ENCODE measurements at regions not wholly inside any gene's neighbourhood (a gene's known extent, or its start where the extent isn't known, plus 50 kb on each side); places are given as distances from the start of the nearest gene placed in this dataset.
A peak's percentile ranks its signal among the peaks of the same experiment; 100 is the strongest.

DNA sequence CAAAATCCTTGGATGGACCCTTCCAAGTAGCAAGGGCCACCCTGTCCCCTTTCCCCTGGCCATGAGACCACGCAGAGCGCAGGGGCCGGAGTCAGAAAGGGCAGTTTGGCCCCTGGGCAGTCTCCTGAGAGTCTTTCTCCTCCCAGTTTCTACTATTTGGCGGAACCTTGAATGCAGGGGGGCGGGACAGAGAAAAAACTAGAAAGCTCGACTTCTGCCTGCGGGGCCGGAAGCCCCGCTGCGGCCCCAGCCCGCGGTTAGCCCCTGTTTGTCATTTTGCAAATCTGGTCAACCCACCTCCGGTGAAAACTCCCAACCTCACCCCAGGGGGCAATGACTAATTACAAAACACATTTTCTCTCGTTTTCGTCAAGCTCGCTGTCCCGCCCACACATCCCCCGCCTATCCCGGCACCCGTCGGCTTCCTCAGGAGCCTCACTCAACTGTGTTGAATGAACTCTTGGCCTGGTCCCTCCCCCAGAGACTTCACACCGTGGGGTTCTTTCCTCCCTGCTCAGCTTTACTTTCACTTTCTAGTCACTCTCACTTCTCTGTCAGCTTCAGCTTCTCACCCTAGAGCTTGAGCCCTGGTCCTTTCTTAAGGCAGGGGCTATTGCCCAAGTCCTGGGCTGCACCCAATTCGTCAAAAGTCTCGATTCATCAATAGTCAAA lies 66.7 kb downstream of the IRF2BPL start (continued):
- TF ChIP-seq, protein P1, sequence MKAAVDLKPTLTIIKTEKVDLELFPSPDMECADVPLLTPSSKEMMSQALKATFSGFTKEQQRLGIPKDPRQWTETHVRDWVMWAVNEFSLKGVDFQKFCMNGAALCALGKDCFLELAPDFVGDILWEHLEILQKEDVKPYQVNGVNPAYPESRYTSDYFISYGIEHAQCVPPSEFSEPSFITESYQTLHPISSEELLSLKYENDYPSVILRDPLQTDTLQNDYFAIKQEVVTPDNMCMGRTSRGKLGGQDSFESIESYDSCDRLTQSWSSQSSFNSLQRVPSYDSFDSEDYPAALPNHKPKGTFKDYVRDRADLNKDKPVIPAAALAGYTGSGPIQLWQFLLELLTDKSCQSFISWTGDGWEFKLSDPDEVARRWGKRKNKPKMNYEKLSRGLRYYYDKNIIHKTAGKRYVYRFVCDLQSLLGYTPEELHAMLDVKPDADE (IDR thresholded peaks at IDR 0.05): no peak; the same call in 1 of the 2 replicates
- TF ChIP-seq, protein P2, sequence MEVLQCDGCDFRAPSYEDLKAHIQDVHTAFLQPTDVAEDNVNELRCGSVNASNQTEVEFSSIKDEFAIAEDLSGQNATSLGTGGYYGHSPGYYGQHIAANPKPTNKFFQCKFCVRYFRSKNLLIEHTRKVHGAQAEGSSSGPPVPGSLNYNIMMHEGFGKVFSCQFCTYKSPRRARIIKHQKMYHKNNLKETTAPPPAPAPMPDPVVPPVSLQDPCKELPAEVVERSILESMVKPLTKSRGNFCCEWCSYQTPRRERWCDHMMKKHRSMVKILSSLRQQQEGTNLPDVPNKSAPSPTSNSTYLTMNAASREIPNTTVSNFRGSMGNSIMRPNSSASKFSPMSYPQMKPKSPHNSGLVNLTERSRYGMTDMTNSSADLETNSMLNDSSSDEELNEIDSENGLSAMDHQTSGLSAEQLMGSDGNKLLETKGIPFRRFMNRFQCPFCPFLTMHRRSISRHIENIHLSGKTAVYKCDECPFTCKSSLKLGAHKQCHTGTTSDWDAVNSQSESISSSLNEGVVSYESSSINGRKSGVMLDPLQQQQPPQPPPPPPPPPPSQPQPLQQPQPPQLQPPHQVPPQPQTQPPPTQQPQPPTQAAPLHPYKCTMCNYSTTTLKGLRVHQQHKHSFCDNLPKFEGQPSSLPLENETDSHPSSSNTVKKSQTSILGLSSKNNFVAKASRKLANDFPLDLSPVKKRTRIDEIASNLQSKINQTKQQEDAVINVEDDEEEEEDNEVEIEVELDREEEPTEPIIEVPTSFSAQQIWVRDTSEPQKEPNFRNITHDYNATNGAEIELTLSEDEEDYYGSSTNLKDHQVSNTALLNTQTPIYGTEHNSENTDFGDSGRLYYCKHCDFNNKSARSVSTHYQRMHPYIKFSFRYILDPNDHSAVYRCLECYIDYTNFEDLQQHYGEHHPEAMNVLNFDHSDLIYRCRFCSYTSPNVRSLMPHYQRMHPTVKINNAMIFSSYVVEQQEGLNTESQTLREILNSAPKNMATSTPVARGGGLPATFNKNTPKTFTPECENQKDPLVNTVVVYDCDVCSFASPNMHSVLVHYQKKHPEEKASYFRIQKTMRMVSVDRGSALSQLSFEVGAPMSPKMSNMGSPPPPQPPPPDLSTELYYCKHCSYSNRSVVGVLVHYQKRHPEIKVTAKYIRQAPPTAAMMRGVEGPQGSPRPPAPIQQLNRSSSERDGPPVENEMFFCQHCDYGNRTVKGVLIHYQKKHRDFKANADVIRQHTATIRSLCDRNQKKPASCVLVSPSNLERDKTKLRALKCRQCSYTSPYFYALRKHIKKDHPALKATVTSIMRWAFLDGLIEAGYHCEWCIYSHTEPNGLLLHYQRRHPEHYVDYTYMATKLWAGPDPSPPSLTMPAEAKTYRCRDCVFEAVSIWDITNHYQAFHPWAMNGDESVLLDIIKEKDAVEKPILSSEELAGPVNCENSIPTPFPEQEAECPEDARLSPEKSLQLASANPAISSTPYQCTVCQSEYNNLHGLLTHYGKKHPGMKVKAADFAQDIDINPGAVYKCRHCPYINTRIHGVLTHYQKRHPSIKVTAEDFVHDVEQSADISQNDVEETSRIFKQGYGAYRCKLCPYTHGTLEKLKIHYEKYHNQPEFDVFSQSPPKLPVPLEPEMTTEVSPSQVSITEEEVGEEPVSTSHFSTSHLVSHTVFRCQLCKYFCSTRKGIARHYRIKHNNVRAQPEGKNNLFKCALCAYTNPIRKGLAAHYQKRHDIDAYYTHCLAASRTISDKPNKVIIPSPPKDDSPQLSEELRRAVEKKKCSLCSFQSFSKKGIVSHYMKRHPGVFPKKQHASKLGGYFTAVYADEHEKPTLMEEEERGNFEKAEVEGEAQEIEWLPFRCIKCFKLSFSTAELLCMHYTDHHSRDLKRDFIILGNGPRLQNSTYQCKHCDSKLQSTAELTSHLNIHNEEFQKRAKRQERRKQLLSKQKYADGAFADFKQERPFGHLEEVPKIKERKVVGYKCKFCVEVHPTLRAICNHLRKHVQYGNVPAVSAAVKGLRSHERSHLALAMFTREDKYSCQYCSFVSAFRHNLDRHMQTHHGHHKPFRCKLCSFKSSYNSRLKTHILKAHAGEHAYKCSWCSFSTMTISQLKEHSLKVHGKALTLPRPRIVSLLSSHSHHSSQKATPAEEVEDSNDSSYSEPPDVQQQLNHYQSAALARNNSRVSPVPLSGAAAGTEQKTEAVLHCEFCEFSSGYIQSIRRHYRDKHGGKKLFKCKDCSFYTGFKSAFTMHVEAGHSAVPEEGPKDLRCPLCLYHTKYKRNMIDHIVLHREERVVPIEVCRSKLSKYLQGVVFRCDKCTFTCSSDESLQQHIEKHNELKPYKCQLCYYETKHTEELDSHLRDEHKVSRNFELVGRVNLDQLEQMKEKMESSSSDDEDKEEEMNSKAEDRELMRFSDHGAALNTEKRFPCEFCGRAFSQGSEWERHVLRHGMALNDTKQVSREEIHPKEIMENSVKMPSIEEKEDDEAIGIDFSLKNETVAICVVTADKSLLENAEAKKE (CRISPR knock-in tag; IDR thresholded peaks at IDR 0.05): no peak

GRCh38 chr14:76958980-76959710 lies 69.4 kb downstream of the IRF2BPL start:
- H3K9me3 Mint-ChIP-seq: no peaks in the 10 kb centered on the region; the same call in 2 of the 3 replicates
- H3K9me2 ChIP-seq (ENCODE audit: insufficient read depth): no peaks in the 10 kb centered on the region
- H3K27ac Mint-ChIP-seq: peak overlapping the region; percentile 99; the same call in 1 of the 2 replicates
- peaks cover 3% of the 10 kb centered on the region; the same call in 1 of the 3 replicates for H3K36me3 Mint-ChIP-seq (ENCODE audit: low read depth)
- H3K27me3 Mint-ChIP-seq (ENCODE audit: insufficient read depth, low read depth, poor library complexity): peaks cover 26% of the 10 kb centered on the region
- peaks cover 71% of the 10 kb centered on the region for H3K4me1 ChIP-seq (ENCODE audit: insufficient read depth)
- H3K4me3 ChIP-seq: no peak overlapping the region
- no peak overlapping the region for H2AFZ ChIP-seq
- no peak for DNase-seq (ENCODE audit: low spot score)
- H3K36me3 ChIP-seq (ENCODE audit: insufficient read depth): no peaks in the 10 kb centered on the region
- ATAC-seq: no peak
- no peak overlapping the region; the same call in 1 of the 2 replicates for H3K27ac ChIP-seq (ENCODE audit: low read depth)
- peaks cover 83% of the 10 kb centered on the region for H3K4me1 Mint-ChIP-seq
- H3K27me3 ChIP-seq (ENCODE audit: insufficient read depth): no peaks in the 10 kb centered on the region
- peaks cover 60% of the 10 kb centered on the region for H3F3A ChIP-seq (replicated peaks; ENCODE audit: low read depth)
- H4K20me1 ChIP-seq (replicated peaks; ENCODE audit: insufficient read depth): no peaks in the 10 kb centered on the region
- no peak overlapping the region for H3K4me2 ChIP-seq
- no peaks in the 10 kb centered on the region for H3K79me2 ChIP-seq (replicated peaks; ENCODE audit: insufficient read depth)
- H3K4me3 Mint-ChIP-seq: no peak overlapping the region
- TF ChIP-seq ZNF331 (CRISPR knock-in tag; IDR thresholded peaks at IDR 0.05; ENCODE audit: low read depth) (no peak), EZH2phosphoT487 (IDR thresholded peaks at IDR 0.05; ENCODE audit: unreplicated experiment) (no peak), STAT1 (IDR thresholded peaks at IDR 0.05; ENCODE audit: unreplicated experiment) (no peak), JUNB (IDR thresholded peaks at IDR 0.05; ENCODE audit: unreplicated experiment) (no peak), CREB1 (CRISPR knock-in tag; IDR thresholded peaks at IDR 0.05; ENCODE audit: low read depth) (no peak)
